RWPE1 (cell line): ENCODE measurements at regions not wholly inside any gene's neighbourhood (a gene's known extent, or its start where the extent isn't known, plus 50 kb on each side); places are given as distances from the start of the nearest gene placed in this dataset.

ENCODE experiments used
- CTCF ChIA-PET: fragments of 350-600 bp; sonication (Branson Sonifier 250); formaldehyde crosslinking; extraction: SDS; loops from one replicate; lab custom pipeline; 2021; lab: Yijun Ruan, JAX
- POLR2A ChIA-PET: fragments of 400-600 bp; formaldehyde crosslinking; extraction: SDS; loops from one replicate; lab custom pipeline; 2020; ENCODE audit warnings: antibody characterized with exemption; ENCODE audit not compliant: low non-redundant PET; lab: Yijun Ruan, JAX
- DNase-seq: peaks from one replicate; pipeline ENCODE4 v3.0.0; 2012; ENCODE audit warnings: low spot score
- H3K27ac ChIP-seq: fragments of 450-650 bp; 2 replicates; pipeline ENCODE4 v1.5.1; 2017
- CTCF ChIP-seq: fragments of 450-650 bp; conservative IDR thresholded peaks from 2 replicates; pipeline ENCODE4 v1.5.1; 2017; ENCODE audit warnings: low read depth, mild to moderate bottlenecking

DNA sequence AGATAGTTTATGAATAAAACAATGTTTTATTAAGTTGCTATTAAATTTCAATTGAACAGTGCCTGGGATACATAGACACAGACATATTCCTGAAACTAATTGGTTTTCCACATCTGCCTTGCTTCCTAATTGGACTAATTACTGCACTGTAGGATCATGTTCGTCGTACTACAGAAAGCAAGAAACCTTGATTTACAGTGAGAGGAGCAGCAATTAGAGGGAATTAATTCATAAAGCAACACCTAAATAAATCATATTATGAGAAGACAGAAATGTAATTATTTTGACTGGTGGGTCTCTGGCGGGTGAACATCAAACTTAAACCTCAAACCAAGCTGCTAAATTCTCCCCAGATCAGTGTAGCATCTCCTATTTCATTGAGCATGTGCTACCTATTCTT lies 124.6 kb upstream of the CAMK1G start:
- POLR2A ChIA-PET: no interaction called here

GRCh38 chr1:209461168-209461567 lies 122.3 kb upstream of the CAMK1G start:
- H3K27ac ChIP-seq: no peak overlapping the region
- TF ChIP-seq CTCF: no peak
- CTCF ChIA-PET: interaction anchor here (0.6 kb wide), 1 partner anchor 40 kb away, joined by 3 read pairs; no protein-coding TSS in a partner anchor
- no peak for DNase-seq
- POLR2A ChIA-PET: no interaction called here

More for the DNA sequence above, 124.6 kb upstream of the CAMK1G start:
- CTCF ChIA-PET: interaction anchor here (0.6 kb wide), 1 partner anchor 88 kb away, joined by 4 read pairs; no protein-coding TSS in a partner anchor
- no peak overlapping the region for H3K27ac ChIP-seq
- no peak for DNase-seq
- no peak for TF ChIP-seq CTCF

- no peak for DNase-seq
- ChIA-PET CTCF (interaction anchor here (0.6 kb wide), 2 partner anchors 27 to 29 kb away, joined by 3 to 4 read pairs; no protein-coding TSS in a partner anchor), POLR2A (no interaction called here)
- TF ChIP-seq CTCF: no peak
- no peak overlapping the region for H3K27ac ChIP-seq
Measured at GRCh38 chr1:209462433-209462832, 121.1 kb upstream of the CAMK1G start.

- TF ChIP-seq CTCF: no peak
Measured at GRCh38 chr1:209463441-209463840, 120.1 kb upstream of the CAMK1G start.

GRCh38 chr1:209473025-209473424 lies 110.5 kb upstream of the CAMK1G start:
- POLR2A ChIA-PET: no interaction called here
- no peak for TF ChIP-seq CTCF
- DNase-seq: no peak
- no peak overlapping the region for H3K27ac ChIP-seq
- CTCF ChIA-PET: no interaction called here

More at GRCh38 chr1:209463441-209463840, 120.1 kb upstream of the CAMK1G start:
- DNase-seq: no peak
- H3K27ac ChIP-seq: no peak overlapping the region
- CTCF ChIA-PET: no interaction called here
- POLR2A ChIA-PET: no interaction called here

- ChIA-PET CTCF (interaction anchor here (0.6 kb wide), 2 partner anchors 77 to 241 kb away, joined by 3 to 4 read pairs; no protein-coding TSS in a partner anchor), POLR2A (no interaction called here)
- TF ChIP-seq CTCF: no peak
- DNase-seq: no peak
- H3K27ac ChIP-seq: no peak overlapping the region
Measured at GRCh38 chr1:209480345-209480744, 103.2 kb upstream of the CAMK1G start.
